Liver (tissue), 8 donors: ENCODE measurements at regions not wholly inside any gene's neighbourhood (a gene's known extent, or its start where the extent isn't known, plus 50 kb on each side); places are given as distances from the start of the nearest gene placed in this dataset.

ENCODE experiments used
- DNase-seq: peaks from one replicate; pipeline ENCODE4 v3.0.0-alpha.2; 2017; ENCODE audit warnings: low spot score
- H3K27ac ChIP-seq, 2 donors: one replicate each; pipeline ENCODE4 v1.7.0; 2013; ENCODE audit warnings: inconsistent platforms in 2 of 2, low read length in 2 of 2, control low read depth in 1 of 2, low read depth in 1 of 2, mild to moderate bottlenecking in 1 of 2
- H3K27me3 ChIP-seq, 4 donors: one replicate each; pipeline versions ENCODE4 v1.6.1 to v1.7.0; 2013; ENCODE audit warnings: low read length in 3 of 4, inconsistent platforms in 1 of 4, mild to moderate bottlenecking in 1 of 4, moderate library complexity in 1 of 4; ENCODE audit not compliant: control insufficient read depth in 4 of 4, insufficient read depth in 4 of 4
- H3K36me3 ChIP-seq, 4 donors: one replicate each; pipeline versions ENCODE4 v1.6.1 to v1.7.0; 2013; ENCODE audit warnings: low read length in 3 of 4, mild to moderate bottlenecking in 3 of 4, low read depth in 1 of 4, moderate library complexity in 1 of 4; ENCODE audit not compliant: control insufficient read depth in 4 of 4, insufficient read depth in 3 of 4
- H3K4me1 ChIP-seq, 4 donors: one replicate each; pipeline versions ENCODE4 v1.6.1 to v1.7.0; 2013; ENCODE audit warnings: low read length in 3 of 4, mild to moderate bottlenecking in 3 of 4, moderate library complexity in 1 of 4; ENCODE audit not compliant: control insufficient read depth in 4 of 4, insufficient read depth in 4 of 4
- H3K4me3 ChIP-seq, 3 donors: one replicate each; pipeline versions ENCODE4 v1.6.1 to v1.7.0; 2013; ENCODE audit warnings: low read length in 3 of 3, control low read depth in 1 of 3, low read depth in 1 of 3, mild to moderate bottlenecking in 1 of 3
- H3K9ac ChIP-seq, 2 donors: one replicate each; pipeline ENCODE4 v1.7.0; 2013; ENCODE audit warnings: low read length in 2 of 2, mild to moderate bottlenecking in 2 of 2, moderate library complexity in 2 of 2, control low read depth in 1 of 2, low read depth in 1 of 2
- H3K9me3 ChIP-seq, 4 donors: one replicate each; pipeline versions ENCODE4 v1.6.1 to v1.7.0; 2013; ENCODE audit warnings: low read length in 3 of 4; ENCODE audit not compliant: control insufficient read depth in 4 of 4
- EGR1 ChIP-seq, 2 donors: IDR thresholded peaks; 2 replicates each; pipeline ENCODE4 v1.6.1; 2016 to 2018; ENCODE audit warnings: antibody characterized with exemption in 2 of 2, low read depth in 2 of 2
- FOXA1 ChIP-seq: IDR thresholded peaks from 2 replicates; pipeline ENCODE4 v1.6.1; 2016; ENCODE audit warnings: antibody characterized with exemption
- FOXA2 ChIP-seq: IDR thresholded peaks from 2 replicates; pipeline ENCODE4 v1.6.1; 2016; ENCODE audit warnings: antibody characterized with exemption
- GABPA ChIP-seq, 2 donors: IDR thresholded peaks in 1 of 2; conservative IDR thresholded peaks in 1 of 2; 2 replicates each; pipeline ENCODE4 v1.6.1; 2016; ENCODE audit warnings: antibody characterized with exemption in 2 of 2, mild to moderate bottlenecking in 1 of 2, moderate library complexity in 1 of 2
- HNF4A ChIP-seq, 2 donors: conservative IDR thresholded peaks; 2 replicates each; pipeline ENCODE4 v1.6.1; 2016; ENCODE audit warnings: antibody characterized with exemption in 2 of 2, mild to moderate bottlenecking in 2 of 2
- HNF4G ChIP-seq: IDR thresholded peaks from 2 replicates; pipeline ENCODE4 v1.6.1; 2016; ENCODE audit warnings: antibody characterized with exemption
- JUND ChIP-seq, 2 donors: IDR thresholded peaks; 2 replicates each; pipeline ENCODE4 v1.6.1; 2016; ENCODE audit warnings: antibody characterized with exemption in 2 of 2
- NR2F2 ChIP-seq: IDR thresholded peaks from 2 replicates; pipeline ENCODE4 v1.6.1; 2016; ENCODE audit warnings: antibody characterized with exemption
- RAD21 ChIP-seq, 2 donors: IDR thresholded peaks; 2 replicates each; pipeline ENCODE4 v1.6.1; 2016; ENCODE audit warnings: antibody characterized with exemption in 2 of 2, mild to moderate bottlenecking in 2 of 2
- RXRA ChIP-seq, 2 donors: IDR thresholded peaks; 2 replicates each; pipeline ENCODE4 v1.6.1; 2017 to 2018; ENCODE audit warnings: antibody characterized with exemption in 2 of 2, mild to moderate bottlenecking in 1 of 2
- SP1 ChIP-seq: IDR thresholded peaks from 2 replicates; pipeline ENCODE4 v1.6.1; 2018; ENCODE audit warnings: antibody characterized with exemption, mild to moderate bottlenecking
- TAF1 ChIP-seq: conservative IDR thresholded peaks from 2 replicates; pipeline ENCODE4 v1.6.1; 2016; ENCODE audit warnings: antibody characterized with exemption, mild to moderate bottlenecking
- YY1 ChIP-seq: IDR thresholded peaks from 2 replicates; pipeline ENCODE4 v1.6.1; 2016; ENCODE audit warnings: antibody characterized with exemption, mild to moderate bottlenecking
- WGBS: extraction: QIAGEN DNeasy Blood & Tissue Kit; methylation state at CpG from one replicate; pipeline ENCODE4 v1.1.7; 2013; 5-methylcytosine and 5-hydroxymethylcytosine counted together
- TF ChIP-seq, protein P1 (sequence below): IDR thresholded peaks from 2 replicates; pipeline ENCODE4 v1.6.1; 2016; ENCODE audit warnings: antibody characterized with exemption
- TF ChIP-seq, protein P2 (sequence below): IDR thresholded peaks from 2 replicates; pipeline ENCODE4 v1.6.1; 2016; ENCODE audit warnings: antibody characterized with exemption, mild to moderate bottlenecking
- TF ChIP-seq, protein P3 (sequence below): IDR thresholded peaks from 2 replicates; pipeline ENCODE4 v1.6.1; 2016; ENCODE audit warnings: antibody characterized with exemption
- TF ChIP-seq, protein P4 (sequence below): IDR thresholded peaks from 2 replicates; pipeline ENCODE4 v1.6.1; 2016; ENCODE audit warnings: antibody characterized with exemption
- TF ChIP-seq, protein P5 (sequence below): fragments of 150-350 bp; IDR thresholded peaks from 2 replicates; pipeline ENCODE4 v1.5.1; 2017; ENCODE audit warnings: improper control_type of control experiment, low read depth, low read length; ENCODE audit not compliant: missing input control
- donor health status: healthy.
- donor health status: healthy.
- donor health status: healthy.
- donor health status: healthy.
- donor health status: healthy.

DNA sequence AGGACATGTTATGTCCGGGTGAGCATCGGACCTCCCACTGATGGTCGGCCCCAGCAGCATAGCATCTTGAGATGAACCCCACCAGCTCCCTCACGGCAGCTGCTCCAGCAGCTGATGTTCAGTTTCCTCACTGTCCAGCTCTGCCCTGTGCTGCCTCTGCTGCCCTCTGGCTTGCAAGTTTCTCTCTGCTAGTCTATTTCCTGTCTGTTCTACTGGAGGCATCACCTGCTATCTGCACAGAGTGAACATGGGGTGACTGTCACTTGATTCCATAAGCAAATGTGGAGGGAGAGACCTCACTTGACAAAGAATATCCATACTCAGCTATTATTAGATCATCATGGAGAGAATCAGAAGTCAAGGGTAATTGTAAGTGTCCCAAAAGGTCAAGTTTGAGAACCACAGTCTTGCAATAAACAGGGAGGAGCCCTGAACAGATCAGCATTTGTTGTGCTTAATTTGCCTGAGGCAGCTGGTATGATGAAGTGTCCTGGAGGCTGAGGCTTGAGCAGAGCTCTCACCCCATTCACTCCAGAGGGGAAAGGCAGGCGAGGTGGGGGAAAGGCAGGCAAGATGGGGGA lies 702.8 kb downstream of the SEMA5A start:
- WGBS, result 73% methylated on average over 5 of the region's 5 CpGs
- no peaks in the 10 kb centered on the region for H3K36me3 ChIP-seq
- no peak overlapping the region for H3K27ac ChIP-seq
- no peak for DNase-seq
- H3K9me3 ChIP-seq, result peaks cover 0 to 7% (median 1%) of the 10 kb centered on the region in 4 donors
- no peak overlapping the region for H3K9ac ChIP-seq
- no peak overlapping the region for H3K4me3 ChIP-seq
- no peaks in the 10 kb centered on the region for H3K27me3 ChIP-seq
- no peaks in the 10 kb centered on the region for H3K4me1 ChIP-seq
- TF ChIP-seq, protein P1, sequence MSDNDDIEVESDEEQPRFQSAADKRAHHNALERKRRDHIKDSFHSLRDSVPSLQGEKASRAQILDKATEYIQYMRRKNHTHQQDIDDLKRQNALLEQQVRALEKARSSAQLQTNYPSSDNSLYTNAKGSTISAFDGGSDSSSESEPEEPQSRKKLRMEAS, result no peak
- TF ChIP-seq RAD21 (IDR thresholded peaks at IDR 0.05), result peak in 1 of 2 donors; percentile 28

DNA sequence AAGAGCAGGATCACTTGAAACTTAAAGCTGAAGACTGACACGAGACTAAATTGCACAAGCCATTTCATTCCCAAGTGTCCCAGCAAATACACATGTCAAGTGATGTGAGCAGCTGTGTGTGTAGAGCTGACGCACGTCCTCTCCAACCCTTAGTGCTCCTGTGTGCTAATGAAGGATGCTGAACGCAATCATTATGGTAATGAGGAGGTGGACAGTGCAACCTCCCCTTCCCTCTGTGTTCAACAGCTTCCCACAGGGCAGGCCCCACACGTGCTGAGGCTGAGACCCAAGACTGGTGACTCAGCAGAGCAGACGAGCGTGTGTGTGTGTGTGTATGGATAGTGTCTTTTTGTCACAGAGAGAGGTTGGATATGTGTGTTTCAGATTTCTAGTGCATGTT lies 702.1 kb downstream of the SEMA5A start:
- H3K27ac ChIP-seq, result no peak overlapping the region
- H3K4me3 ChIP-seq, result no peak overlapping the region
- no peaks in the 10 kb centered on the region for H3K36me3 ChIP-seq
- H3K27me3 ChIP-seq, result no peaks in the 10 kb centered on the region
- H3K9me3 ChIP-seq, result peaks cover 0 to 7% (median 1%) of the 10 kb centered on the region in 4 donors
- TF ChIP-seq GABPA (IDR thresholded peaks at IDR 0.05 in 1 of 2, conservative IDR thresholded peaks at IDR 0.05 in 1 of 2) (no peak), RAD21 (IDR thresholded peaks at IDR 0.05) (no peak), JUND (IDR thresholded peaks at IDR 0.05) (no peak), EGR1 (IDR thresholded peaks at IDR 0.05; ENCODE audit: low read depth in 2 of 2) (no peak), YY1 (no peak), SP1 (no peak), RXRA (IDR thresholded peaks at IDR 0.05) (no peak), FOXA2 (no peak), HNF4G (no peak), TAF1 (no peak), FOXA1 (no peak), NR2F2 (no peak), HNF4A (conservative IDR thresholded peaks at IDR 0.05) (no peak)
- TF ChIP-seq, protein P2, sequence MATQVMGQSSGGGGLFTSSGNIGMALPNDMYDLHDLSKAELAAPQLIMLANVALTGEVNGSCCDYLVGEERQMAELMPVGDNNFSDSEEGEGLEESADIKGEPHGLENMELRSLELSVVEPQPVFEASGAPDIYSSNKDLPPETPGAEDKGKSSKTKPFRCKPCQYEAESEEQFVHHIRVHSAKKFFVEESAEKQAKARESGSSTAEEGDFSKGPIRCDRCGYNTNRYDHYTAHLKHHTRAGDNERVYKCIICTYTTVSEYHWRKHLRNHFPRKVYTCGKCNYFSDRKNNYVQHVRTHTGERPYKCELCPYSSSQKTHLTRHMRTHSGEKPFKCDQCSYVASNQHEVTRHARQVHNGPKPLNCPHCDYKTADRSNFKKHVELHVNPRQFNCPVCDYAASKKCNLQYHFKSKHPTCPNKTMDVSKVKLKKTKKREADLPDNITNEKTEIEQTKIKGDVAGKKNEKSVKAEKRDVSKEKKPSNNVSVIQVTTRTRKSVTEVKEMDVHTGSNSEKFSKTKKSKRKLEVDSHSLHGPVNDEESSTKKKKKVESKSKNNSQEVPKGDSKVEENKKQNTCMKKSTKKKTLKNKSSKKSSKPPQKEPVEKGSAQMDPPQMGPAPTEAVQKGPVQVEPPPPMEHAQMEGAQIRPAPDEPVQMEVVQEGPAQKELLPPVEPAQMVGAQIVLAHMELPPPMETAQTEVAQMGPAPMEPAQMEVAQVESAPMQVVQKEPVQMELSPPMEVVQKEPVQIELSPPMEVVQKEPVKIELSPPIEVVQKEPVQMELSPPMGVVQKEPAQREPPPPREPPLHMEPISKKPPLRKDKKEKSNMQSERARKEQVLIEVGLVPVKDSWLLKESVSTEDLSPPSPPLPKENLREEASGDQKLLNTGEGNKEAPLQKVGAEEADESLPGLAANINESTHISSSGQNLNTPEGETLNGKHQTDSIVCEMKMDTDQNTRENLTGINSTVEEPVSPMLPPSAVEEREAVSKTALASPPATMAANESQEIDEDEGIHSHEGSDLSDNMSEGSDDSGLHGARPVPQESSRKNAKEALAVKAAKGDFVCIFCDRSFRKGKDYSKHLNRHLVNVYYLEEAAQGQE, result no peak
- TF ChIP-seq, protein P3, sequence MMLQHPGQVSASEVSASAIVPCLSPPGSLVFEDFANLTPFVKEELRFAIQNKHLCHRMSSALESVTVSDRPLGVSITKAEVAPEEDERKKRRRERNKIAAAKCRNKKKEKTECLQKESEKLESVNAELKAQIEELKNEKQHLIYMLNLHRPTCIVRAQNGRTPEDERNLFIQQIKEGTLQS, result no peak
- TF ChIP-seq, protein P4, sequence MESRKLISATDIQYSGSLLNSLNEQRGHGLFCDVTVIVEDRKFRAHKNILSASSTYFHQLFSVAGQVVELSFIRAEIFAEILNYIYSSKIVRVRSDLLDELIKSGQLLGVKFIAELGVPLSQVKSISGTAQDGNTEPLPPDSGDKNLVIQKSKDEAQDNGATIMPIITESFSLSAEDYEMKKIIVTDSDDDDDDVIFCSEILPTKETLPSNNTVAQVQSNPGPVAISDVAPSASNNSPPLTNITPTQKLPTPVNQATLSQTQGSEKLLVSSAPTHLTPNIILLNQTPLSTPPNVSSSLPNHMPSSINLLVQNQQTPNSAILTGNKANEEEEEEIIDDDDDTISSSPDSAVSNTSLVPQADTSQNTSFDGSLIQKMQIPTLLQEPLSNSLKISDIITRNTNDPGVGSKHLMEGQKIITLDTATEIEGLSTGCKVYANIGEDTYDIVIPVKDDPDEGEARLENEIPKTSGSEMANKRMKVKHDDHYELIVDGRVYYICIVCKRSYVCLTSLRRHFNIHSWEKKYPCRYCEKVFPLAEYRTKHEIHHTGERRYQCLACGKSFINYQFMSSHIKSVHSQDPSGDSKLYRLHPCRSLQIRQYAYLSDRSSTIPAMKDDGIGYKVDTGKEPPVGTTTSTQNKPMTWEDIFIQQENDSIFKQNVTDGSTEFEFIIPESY, result no peak
- TF ChIP-seq, protein P5, sequence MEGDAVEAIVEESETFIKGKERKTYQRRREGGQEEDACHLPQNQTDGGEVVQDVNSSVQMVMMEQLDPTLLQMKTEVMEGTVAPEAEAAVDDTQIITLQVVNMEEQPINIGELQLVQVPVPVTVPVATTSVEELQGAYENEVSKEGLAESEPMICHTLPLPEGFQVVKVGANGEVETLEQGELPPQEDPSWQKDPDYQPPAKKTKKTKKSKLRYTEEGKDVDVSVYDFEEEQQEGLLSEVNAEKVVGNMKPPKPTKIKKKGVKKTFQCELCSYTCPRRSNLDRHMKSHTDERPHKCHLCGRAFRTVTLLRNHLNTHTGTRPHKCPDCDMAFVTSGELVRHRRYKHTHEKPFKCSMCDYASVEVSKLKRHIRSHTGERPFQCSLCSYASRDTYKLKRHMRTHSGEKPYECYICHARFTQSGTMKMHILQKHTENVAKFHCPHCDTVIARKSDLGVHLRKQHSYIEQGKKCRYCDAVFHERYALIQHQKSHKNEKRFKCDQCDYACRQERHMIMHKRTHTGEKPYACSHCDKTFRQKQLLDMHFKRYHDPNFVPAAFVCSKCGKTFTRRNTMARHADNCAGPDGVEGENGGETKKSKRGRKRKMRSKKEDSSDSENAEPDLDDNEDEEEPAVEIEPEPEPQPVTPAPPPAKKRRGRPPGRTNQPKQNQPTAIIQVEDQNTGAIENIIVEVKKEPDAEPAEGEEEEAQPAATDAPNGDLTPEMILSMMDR, result no peak
- TF ChIP-seq, protein P1, result no peak
- no peak for DNase-seq
- 65% methylated on average over 7 of the region's 7 CpGs for WGBS
- no peak overlapping the region for H3K9ac ChIP-seq
- no peaks in the 10 kb centered on the region for H3K4me1 ChIP-seq
